ENCODE measurements at regions not wholly inside any gene's neighbourhood (a gene's known extent, or its start where the extent isn't known, plus 50 kb on each side); places are given as distances from the start of the nearest gene placed in this dataset.

DNA sequence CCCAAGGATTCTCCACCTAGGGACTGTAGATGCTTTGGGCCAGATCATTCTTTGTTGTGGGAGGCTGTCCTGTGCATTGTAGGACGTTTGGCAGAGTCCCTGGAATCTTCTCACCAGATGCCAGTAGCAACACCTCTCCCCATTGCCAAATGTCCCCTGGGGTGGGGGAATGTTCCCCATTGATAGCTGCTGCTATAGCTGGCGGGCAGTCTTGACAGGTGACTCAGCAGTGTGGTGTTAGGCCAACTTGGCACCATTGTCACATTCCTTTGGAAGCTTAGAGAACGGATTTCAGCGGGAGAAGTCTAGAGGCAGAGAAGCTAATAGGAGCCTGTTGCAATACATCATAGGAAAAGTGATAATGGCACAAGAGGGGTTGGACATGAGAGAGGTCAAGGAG is 495.7 kb upstream of the SMIM21 start (continued):
- TF ChIP-seq CREB1 (CRISPR knock-in tag; IDR thresholded peaks at IDR 0.05; ENCODE audit: low read depth) = no peak

DNA sequence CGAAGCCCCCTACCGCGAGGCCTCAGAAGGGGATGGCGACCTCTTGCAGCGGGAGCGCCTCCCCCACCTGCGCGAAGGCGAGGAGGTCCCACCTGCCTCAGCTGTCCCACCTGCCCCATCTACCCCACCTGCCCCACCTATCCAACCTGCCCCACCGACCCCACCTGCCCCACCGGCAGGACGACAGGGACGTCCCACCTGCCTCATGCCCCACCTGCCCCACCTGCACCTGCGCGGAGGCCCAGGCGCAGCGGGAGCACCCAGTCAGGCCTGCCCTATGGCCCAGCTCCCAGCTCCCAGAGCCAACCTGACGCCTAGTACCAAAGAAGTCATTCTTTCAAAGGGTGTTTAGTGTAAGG is 489.1 kb upstream of the SMIM21 start:
- Histone ChIP-seq H3K4me1 (ENCODE audit: insufficient read depth) (no peaks in the 10 kb centered on the region), H3K79me2 (replicated peaks; ENCODE audit: insufficient read depth) (no peaks in the 10 kb centered on the region), H3K4me3 (peak overlapping the region; percentile 71), H3K27me3 (ENCODE audit: insufficient read depth) (peaks cover 14% of the 10 kb centered on the region), H2AFZ (peak overlapping the region; percentile 23; the same call in 1 of the 2 replicates), H3K27ac (ENCODE audit: low read depth) (no peak overlapping the region), H3K36me3 (ENCODE audit: insufficient read depth) (no peaks in the 10 kb centered on the region), H4K20me1 (replicated peaks; ENCODE audit: insufficient read depth) (no peaks in the 10 kb centered on the region), H3K9me2 (ENCODE audit: insufficient read depth) (peaks cover 10% of the 10 kb centered on the region; the same call in 1 of the 2 replicates), H3F3A (replicated peaks; ENCODE audit: low read depth) (no peaks in the 10 kb centered on the region), H3K4me2 (peak overlapping the region; percentile 92)
- Mint-ChIP-seq H3K9me3 (no peaks in the 10 kb centered on the region), H3K4me3 (peak overlapping the region; percentile 59; the same call in 2 of the 3 replicates), H3K27me3 (ENCODE audit: insufficient read depth, low read depth, poor library complexity) (peaks cover 13% of the 10 kb centered on the region), H3K27ac (no peak overlapping the region), H3K4me1 (0 out of 3 replicates have a peak, but pooled peaks cover 2% of the 10 kb centered on the region), H3K36me3 (ENCODE audit: low read depth) (no peaks in the 10 kb centered on the region)
- no peak for TF ChIP-seq ZNF331 (CRISPR knock-in tag; IDR thresholded peaks at IDR 0.05; ENCODE audit: low read depth)
- TF ChIP-seq, protein P1, sequence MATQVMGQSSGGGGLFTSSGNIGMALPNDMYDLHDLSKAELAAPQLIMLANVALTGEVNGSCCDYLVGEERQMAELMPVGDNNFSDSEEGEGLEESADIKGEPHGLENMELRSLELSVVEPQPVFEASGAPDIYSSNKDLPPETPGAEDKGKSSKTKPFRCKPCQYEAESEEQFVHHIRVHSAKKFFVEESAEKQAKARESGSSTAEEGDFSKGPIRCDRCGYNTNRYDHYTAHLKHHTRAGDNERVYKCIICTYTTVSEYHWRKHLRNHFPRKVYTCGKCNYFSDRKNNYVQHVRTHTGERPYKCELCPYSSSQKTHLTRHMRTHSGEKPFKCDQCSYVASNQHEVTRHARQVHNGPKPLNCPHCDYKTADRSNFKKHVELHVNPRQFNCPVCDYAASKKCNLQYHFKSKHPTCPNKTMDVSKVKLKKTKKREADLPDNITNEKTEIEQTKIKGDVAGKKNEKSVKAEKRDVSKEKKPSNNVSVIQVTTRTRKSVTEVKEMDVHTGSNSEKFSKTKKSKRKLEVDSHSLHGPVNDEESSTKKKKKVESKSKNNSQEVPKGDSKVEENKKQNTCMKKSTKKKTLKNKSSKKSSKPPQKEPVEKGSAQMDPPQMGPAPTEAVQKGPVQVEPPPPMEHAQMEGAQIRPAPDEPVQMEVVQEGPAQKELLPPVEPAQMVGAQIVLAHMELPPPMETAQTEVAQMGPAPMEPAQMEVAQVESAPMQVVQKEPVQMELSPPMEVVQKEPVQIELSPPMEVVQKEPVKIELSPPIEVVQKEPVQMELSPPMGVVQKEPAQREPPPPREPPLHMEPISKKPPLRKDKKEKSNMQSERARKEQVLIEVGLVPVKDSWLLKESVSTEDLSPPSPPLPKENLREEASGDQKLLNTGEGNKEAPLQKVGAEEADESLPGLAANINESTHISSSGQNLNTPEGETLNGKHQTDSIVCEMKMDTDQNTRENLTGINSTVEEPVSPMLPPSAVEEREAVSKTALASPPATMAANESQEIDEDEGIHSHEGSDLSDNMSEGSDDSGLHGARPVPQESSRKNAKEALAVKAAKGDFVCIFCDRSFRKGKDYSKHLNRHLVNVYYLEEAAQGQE (IDR thresholded peaks at IDR 0.05; ENCODE audit: unreplicated experiment) = no peak
- TF ChIP-seq NANOG (IDR thresholded peaks at IDR 0.05; ENCODE audit: borderline replicate concordance) = no peak
- TF ChIP-seq, protein P2, sequence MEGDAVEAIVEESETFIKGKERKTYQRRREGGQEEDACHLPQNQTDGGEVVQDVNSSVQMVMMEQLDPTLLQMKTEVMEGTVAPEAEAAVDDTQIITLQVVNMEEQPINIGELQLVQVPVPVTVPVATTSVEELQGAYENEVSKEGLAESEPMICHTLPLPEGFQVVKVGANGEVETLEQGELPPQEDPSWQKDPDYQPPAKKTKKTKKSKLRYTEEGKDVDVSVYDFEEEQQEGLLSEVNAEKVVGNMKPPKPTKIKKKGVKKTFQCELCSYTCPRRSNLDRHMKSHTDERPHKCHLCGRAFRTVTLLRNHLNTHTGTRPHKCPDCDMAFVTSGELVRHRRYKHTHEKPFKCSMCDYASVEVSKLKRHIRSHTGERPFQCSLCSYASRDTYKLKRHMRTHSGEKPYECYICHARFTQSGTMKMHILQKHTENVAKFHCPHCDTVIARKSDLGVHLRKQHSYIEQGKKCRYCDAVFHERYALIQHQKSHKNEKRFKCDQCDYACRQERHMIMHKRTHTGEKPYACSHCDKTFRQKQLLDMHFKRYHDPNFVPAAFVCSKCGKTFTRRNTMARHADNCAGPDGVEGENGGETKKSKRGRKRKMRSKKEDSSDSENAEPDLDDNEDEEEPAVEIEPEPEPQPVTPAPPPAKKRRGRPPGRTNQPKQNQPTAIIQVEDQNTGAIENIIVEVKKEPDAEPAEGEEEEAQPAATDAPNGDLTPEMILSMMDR (conservative IDR thresholded peaks at IDR 0.05; ENCODE audit: low read depth in 2 of 2) = no peak
- no peak for TF ChIP-seq STAT1 (IDR thresholded peaks at IDR 0.05; ENCODE audit: unreplicated experiment)
- TF ChIP-seq EZH2phosphoT487 (IDR thresholded peaks at IDR 0.05; ENCODE audit: unreplicated experiment) = no peak
- no peak for TF ChIP-seq JUNB (IDR thresholded peaks at IDR 0.05; ENCODE audit: unreplicated experiment)
- no peak for TF ChIP-seq ZNF114 (CRISPR knock-in tag; IDR thresholded peaks at IDR 0.05)
- no peak for TF ChIP-seq ETS1 (IDR thresholded peaks at IDR 0.05)
- TF ChIP-seq EZH2 (IDR thresholded peaks at IDR 0.05; ENCODE audit: low read depth, unreplicated experiment) = no peak
- no peak for TF ChIP-seq POLR2AphosphoS5 (IDR thresholded peaks at IDR 0.05; ENCODE audit: low read depth)
- no peak for TF ChIP-seq CREB1 (CRISPR knock-in tag; IDR thresholded peaks at IDR 0.05; ENCODE audit: low read depth)
- TF ChIP-seq, protein P3, sequence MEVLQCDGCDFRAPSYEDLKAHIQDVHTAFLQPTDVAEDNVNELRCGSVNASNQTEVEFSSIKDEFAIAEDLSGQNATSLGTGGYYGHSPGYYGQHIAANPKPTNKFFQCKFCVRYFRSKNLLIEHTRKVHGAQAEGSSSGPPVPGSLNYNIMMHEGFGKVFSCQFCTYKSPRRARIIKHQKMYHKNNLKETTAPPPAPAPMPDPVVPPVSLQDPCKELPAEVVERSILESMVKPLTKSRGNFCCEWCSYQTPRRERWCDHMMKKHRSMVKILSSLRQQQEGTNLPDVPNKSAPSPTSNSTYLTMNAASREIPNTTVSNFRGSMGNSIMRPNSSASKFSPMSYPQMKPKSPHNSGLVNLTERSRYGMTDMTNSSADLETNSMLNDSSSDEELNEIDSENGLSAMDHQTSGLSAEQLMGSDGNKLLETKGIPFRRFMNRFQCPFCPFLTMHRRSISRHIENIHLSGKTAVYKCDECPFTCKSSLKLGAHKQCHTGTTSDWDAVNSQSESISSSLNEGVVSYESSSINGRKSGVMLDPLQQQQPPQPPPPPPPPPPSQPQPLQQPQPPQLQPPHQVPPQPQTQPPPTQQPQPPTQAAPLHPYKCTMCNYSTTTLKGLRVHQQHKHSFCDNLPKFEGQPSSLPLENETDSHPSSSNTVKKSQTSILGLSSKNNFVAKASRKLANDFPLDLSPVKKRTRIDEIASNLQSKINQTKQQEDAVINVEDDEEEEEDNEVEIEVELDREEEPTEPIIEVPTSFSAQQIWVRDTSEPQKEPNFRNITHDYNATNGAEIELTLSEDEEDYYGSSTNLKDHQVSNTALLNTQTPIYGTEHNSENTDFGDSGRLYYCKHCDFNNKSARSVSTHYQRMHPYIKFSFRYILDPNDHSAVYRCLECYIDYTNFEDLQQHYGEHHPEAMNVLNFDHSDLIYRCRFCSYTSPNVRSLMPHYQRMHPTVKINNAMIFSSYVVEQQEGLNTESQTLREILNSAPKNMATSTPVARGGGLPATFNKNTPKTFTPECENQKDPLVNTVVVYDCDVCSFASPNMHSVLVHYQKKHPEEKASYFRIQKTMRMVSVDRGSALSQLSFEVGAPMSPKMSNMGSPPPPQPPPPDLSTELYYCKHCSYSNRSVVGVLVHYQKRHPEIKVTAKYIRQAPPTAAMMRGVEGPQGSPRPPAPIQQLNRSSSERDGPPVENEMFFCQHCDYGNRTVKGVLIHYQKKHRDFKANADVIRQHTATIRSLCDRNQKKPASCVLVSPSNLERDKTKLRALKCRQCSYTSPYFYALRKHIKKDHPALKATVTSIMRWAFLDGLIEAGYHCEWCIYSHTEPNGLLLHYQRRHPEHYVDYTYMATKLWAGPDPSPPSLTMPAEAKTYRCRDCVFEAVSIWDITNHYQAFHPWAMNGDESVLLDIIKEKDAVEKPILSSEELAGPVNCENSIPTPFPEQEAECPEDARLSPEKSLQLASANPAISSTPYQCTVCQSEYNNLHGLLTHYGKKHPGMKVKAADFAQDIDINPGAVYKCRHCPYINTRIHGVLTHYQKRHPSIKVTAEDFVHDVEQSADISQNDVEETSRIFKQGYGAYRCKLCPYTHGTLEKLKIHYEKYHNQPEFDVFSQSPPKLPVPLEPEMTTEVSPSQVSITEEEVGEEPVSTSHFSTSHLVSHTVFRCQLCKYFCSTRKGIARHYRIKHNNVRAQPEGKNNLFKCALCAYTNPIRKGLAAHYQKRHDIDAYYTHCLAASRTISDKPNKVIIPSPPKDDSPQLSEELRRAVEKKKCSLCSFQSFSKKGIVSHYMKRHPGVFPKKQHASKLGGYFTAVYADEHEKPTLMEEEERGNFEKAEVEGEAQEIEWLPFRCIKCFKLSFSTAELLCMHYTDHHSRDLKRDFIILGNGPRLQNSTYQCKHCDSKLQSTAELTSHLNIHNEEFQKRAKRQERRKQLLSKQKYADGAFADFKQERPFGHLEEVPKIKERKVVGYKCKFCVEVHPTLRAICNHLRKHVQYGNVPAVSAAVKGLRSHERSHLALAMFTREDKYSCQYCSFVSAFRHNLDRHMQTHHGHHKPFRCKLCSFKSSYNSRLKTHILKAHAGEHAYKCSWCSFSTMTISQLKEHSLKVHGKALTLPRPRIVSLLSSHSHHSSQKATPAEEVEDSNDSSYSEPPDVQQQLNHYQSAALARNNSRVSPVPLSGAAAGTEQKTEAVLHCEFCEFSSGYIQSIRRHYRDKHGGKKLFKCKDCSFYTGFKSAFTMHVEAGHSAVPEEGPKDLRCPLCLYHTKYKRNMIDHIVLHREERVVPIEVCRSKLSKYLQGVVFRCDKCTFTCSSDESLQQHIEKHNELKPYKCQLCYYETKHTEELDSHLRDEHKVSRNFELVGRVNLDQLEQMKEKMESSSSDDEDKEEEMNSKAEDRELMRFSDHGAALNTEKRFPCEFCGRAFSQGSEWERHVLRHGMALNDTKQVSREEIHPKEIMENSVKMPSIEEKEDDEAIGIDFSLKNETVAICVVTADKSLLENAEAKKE (CRISPR knock-in tag; IDR thresholded peaks at IDR 0.05) = no peak
- ATAC-seq (peak; percentile 47), DNase-seq (ENCODE audit: low spot score) (peak; percentile 4)

Measured in GM23338 (cell line).